ENCODE measurements at regions not wholly inside any gene's neighbourhood (a gene's known extent, or its start where the extent isn't known, plus 50 kb on each side); places are given as distances from the start of the nearest gene placed in this dataset.

- DNase-seq (ENCODE audit: low spot score) = no peak
Measured at GRCh38 chr4:36823199-36823967, 421.2 kb upstream of the NWD2 start.

GRCh38 chr4:36824682-36825081 is 419.9 kb upstream of the NWD2 start:
- DNase-seq (ENCODE audit: low spot score) = no peak

GRCh38 chr4:36835246-36835645 is 409.3 kb upstream of the NWD2 start:
- DNase-seq (ENCODE audit: low spot score) = no peak

- DNase-seq (ENCODE audit: low spot score) = no peak
Measured at GRCh38 chr4:36841583-36842326, 402.8 kb upstream of the NWD2 start.

- no peak for DNase-seq (ENCODE audit: low spot score)
Measured at GRCh38 chr4:36844448-36844847, 400.1 kb upstream of the NWD2 start.

GRCh38 chr4:36852856-36853255 is 391.7 kb upstream of the NWD2 start:
- DNase-seq (ENCODE audit: low spot score) = no peak

GRCh38 chr4:36854554-36854953 is 390.0 kb upstream of the NWD2 start:
- DNase-seq (ENCODE audit: low spot score) = no peak

GRCh38 chr4:36863601-36864000 is 380.9 kb upstream of the NWD2 start:
- no peak for DNase-seq (ENCODE audit: low spot score)

GRCh38 chr4:36870121-36870520 is 374.4 kb upstream of the NWD2 start:
- DNase-seq (ENCODE audit: low spot score) = no peak

GRCh38 chr4:36872679-36873078 is 371.9 kb upstream of the NWD2 start:
- no peak for DNase-seq (ENCODE audit: low spot score)

- no peak for DNase-seq (ENCODE audit: low spot score)
Measured at GRCh38 chr4:36884151-36884550, 360.4 kb upstream of the NWD2 start.

GRCh38 chr4:36891971-36892370 is 352.6 kb upstream of the NWD2 start:
- DNase-seq (ENCODE audit: low spot score) = no peak

- no peak for DNase-seq (ENCODE audit: low spot score)
Measured at GRCh38 chr4:36900446-36900987, 344.0 kb upstream of the NWD2 start.

- DNase-seq (ENCODE audit: low spot score) = no peak
Measured at GRCh38 chr4:36904823-36905222, 339.7 kb upstream of the NWD2 start.

GRCh38 chr4:36914106-36914505 is 330.4 kb upstream of the NWD2 start:
- DNase-seq (ENCODE audit: low spot score) = no peak

- no peak for DNase-seq (ENCODE audit: low spot score)
Measured at GRCh38 chr4:36915717-36916116, 328.8 kb upstream of the NWD2 start.

- DNase-seq (ENCODE audit: low spot score) = no peak
Measured at GRCh38 chr4:36917413-36917812, 327.1 kb upstream of the NWD2 start.

- no peak for DNase-seq (ENCODE audit: low spot score)
Measured at GRCh38 chr4:36919721-36920120, 324.8 kb upstream of the NWD2 start.

GRCh38 chr4:36921476-36922216 is 322.9 kb upstream of the NWD2 start:
- no peak for DNase-seq (ENCODE audit: low spot score)

GRCh38 chr4:36930562-36931111 is 313.9 kb upstream of the NWD2 start:
- DNase-seq (ENCODE audit: low spot score) = no peak

- DNase-seq (ENCODE audit: low spot score) = no peak
Measured at GRCh38 chr4:36944232-36944631, 300.3 kb upstream of the NWD2 start.

- DNase-seq (ENCODE audit: low spot score) = no peak
Measured at GRCh38 chr4:36961420-36961819, 283.1 kb upstream of the NWD2 start.

Measured in cerebellar cortex (tissue), 1 donor.